ENCODE measurements at regions not wholly inside any gene's neighbourhood (a gene's known extent, or its start where the extent isn't known, plus 50 kb on each side); places are given as distances from the start of the nearest gene placed in this dataset.

DNA sequence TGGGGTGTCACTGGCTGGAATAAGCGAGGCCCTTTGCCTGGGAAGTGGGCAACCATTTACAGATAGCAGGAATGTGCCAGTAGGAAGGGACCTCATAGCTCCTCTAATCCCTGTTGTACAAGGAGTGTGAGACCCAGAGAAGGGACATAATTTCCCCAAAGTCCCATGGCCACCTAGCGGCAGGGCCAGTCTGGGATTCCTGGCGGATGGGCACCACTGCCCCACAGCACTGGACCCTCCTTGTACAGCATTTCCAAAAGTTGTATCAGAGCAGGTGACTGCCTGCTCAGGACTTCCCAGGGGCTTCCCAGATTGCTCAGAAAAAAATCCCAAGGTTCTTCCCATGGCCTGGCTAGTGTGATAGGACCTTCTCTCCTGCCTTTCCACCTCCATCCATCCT lies 185.8 kb downstream of the GLI2 start:
- no peak for DNase-seq

DNA sequence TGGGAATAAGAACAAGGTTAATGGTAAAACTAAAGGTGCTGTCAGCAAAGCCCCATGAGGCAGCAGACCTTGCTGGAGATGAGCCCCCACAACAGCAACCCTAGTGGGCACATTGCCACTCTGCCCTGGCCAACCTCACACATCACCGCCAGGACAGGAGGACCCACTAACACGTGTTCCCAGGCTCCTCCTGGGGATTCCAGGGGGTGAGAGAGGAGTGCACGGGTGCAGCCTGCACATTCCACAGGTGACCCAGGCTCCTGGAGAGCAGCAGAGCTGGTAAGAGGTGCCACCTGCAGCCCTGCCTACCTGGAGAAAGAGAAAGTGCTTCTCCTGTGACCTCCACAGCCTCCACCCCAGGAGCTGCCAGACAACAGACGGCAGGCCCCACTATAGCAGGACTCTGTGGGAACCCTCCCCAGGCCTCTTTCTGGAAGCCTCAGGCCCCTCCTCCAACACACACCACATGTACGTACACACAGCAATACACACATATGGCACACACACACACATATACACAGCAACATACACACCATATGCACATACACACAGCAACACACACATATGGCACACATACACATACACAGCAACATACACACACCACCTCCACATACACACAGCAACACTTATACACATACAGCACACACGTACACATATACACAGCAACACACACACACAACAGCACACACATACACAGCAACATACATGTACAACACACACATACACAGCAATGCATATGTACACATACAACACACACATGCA lies 187.1 kb downstream of the GLI2 start:
- DNase-seq, result no peak

DNA sequence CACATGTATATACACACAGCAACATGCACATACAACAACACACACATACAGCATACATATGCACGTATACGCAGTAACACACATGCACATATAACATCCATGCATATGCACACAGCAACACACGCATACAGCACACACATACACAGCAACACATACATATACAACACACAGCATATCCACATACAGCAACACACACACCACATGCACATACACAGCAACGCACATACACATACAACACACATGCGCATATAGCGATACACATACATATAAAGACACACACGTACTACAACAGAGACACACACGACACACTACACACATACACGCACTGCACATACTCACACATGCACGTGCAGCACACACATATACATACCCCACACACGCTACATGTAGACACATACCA lies 187.8 kb downstream of the GLI2 start:
- DNase-seq, result no peak

DNA sequence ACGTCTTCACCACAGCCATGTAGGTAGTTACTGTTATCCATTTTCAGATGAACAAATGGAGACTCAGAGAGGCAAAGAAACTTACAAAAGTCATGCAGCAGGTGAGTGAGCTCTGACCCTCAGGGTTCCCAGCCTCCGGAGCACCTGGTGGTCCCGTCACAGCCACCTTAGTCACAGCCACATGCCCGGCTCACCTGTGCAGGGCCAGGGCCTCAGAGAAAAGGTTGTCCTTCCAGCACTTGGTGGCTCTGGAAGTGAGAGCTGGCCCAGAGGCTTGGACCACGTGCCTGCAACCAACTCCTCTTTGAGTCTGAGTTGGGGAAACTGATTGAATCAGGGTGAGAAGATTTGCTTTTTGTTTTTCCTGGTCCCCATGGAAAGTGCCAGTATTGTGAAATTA lies 189.3 kb downstream of the GLI2 start:
- DNase-seq, result no peak

DNA sequence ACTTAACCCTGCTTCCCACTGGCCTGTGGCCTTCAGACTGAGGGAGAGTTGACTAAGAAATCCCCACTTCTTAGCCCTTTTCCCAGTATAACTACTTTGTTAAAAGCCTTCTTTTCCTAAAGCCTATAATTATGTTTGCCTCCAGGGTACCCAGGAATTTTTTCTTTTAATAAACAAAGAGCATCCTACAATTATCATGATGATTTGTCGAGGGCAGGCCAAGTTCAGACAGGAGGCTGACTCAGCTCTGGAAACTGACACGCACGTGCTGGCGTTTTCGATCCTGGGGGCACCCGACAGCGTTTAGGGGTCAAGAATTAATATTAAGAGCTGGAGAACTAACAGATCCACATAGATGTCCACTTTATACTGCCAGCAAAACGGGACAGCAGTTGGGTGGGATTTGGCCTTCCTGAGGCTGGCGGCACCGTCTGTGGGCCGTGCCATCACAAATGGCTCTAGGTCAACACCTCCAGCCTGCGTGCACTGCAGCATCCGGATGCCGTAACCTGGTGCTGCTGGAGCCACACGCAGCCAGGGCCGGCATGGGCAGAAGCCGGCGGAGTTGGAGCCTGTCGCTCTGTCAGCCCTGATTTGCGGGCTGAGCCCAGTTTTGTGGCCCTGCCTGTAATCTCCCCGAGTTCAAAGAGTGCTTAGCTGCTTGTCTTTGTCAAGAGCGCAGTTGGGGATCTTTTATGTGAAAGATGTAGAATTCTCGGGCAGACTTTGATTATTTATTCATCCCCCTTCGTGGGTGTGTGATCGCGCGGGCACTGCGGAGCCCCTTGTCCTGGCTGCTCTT lies 191.0 kb downstream of the GLI2 start:
- no peak for DNase-seq

DNA sequence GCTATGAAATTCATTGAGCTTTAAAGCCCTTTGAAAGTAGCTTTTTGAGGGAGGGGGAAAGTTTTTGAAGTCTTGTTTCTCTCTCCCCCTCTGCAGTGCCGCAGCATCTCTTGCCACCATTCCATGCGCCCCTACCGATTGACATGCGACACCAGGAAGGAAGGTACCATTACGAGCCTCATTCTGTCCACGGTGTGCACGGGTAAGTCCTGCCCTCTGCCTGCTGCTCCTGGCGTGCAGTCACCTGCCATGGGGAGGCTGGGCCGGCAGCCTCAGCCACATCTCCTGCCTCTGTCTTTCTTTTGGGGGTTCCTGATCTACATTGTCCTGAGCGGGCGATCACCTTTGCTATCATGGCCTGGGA lies 191.6 kb downstream of the GLI2 start:
- DNase-seq, result no peak

DNA sequence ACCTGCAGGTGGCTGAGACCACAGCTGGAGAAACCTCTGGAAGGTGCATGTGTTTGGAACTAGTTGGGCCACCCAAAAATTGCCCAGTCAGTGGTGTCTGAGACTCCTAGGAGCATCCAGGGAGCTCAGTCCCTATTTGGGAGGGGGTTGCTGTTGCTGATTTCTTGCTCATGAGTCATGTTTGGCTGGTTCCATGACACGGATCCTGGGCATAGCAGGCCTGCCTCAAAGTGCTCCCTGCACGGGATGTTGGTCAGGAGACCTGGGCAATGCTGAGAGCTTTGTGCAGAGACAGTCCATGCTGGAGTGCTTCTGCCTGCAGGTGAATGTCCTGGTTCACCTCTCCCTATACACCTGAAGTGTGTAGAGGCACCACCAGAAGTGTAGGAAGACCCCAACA lies 194.2 kb downstream of the GLI2 start:
- no peak for DNase-seq

DNA sequence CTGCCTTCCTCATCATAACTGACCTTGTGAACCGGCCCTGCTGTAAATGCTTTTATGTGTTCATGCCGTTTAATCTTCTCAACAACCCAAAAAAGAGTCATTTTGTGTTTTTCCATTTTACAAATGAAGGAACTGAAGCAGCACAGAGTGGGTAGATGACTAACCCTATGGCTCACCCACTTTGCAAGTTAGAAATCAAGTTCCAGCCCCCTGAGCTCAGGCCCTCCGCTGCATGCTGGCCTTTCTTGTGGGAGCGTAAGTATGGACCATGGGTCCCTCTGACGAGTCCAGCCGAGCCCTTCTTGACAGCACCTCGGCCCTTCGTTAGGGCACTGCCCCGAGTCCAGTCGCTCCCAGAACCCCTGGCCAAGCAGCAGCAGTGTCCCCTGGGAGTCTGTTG lies 194.6 kb downstream of the GLI2 start:
- DNase-seq, result no peak

DNA sequence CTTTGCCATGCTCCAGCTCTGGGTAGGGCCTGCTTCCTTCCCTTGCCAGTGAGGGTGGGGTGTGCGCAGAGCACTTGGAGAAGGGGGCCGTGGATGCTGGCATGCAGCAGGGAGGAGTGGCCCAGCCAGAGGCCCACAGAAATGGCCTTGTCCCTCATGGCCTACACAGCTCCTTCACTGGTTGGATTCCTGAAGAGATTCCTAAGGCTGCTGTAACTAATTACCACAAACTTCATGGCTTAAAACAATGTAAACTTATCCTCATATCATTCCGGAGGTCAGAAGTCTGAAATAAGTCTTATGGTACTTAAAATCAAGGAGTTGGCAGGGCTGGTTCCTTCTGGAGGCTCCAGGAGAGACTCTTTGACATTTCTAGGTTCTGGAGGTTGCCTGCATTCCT lies 195.2 kb downstream of the GLI2 start:
- no peak for DNase-seq

DNA sequence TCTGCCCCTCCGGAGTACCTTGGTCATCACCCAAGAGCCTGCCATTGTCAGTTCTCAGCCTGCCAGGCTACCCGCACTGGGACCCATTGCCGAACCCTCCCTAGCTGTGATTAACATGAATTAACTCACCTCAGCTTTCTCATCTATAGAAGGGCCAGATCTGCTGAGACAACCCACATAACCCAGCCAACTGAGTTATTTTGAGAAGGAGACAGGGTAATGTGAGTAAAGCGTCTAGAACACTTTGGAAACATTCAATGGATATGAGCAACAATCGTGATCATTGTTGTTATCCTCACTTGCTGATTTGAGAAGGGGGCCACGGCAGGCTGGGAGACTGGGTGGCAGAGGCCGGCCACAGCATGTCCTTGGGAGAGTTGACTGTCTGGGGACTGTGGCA lies 196.8 kb downstream of the GLI2 start:
- DNase-seq, result no peak

DNA sequence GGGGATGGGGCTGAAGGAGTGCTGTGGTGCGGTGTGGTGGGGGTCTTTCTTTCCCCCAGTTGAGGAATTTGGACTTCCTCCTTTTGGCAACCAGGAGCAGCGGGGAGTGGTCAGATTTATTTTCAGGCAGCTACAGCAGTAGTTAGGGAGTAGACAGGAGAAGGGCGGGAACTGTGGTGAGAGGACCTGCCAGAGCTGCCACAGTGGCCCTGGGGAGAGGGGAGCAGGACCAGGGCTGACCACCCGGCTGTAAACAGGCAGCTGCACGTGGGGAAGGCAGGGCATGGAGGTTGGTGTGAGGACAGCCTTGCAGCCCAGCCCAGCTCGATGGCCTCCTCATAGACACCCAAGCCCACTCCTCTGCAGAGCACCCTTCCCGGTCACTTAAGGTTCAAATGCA lies 197.2 kb downstream of the GLI2 start:
- no peak for DNase-seq

DNA sequence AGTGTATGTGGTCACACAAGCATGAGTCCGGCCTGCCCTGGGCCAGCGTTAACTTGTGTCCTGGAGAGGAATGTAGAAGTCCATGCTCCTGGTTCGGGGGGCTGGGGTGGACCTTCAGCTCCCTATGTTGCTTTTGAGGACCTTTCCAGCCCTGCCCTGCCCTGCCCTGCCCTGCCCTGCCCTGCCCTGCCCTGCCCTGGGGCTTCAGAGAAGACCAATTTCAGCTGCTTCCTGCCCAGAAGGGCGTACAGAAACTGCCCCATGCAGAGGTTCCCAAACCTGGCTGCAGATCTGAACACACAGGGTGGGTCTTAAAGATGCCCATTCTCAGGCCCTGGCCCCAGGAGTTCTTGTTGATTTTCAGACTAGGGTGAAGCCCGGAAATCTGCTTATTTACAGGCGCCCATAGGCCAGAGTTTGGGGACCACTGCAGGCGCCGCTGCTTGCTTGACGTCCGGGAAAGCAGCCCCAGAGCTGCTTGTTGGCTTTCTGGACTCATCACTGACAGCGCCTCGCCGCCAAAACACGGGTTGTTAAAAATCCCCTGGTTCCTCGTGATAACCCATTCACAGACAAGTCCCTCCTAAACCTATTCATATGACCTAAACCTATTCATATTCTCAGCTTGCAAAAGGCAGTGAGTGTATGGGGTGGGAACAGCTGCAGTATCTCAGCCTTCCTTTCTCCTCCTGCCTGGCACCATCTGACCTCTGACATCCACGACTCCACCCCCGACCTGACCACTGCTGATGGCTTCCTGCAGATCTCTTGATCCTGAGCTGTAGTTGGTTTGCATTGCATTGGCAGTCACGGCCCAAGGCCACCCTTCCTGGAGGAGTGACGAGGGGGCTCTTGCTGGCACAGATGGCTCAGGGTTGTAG lies 198.3 kb downstream of the GLI2 start:
- DNase-seq, result no peak

DNA sequence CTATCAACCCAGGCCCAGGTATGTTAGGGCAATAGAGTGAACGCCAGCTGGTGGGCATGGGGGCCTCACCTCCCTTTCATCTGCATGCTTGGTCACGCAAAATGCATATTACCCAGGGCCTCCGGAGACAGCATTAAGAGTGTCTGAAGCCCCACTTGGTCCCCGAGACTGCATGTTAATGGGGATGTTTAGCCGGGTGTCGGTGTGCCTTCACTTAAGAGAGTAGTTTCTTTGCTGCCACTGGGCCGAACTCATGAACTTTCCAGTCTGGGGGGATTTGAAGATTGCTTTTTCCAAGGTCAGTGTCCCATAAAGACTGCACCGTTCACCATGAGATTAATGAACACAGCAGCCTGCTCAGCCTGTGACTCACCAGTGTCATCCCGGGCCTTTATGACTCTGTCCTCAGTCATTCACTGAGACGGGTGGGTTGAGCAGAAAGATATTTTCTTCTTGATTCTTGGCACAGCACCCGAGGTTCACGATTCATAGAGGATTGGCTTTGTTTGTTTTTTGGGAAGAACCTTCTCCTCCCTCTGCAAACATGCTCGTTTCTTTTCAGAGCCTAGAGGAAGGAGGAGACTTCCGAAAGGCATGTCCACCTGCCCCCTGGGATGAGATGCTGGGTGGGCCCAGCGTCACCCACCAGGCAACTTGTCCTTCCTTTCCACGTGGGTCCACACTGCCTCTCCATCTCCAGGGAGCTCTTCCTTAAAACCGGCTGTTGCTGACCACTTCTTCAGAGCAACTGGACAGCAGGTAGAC lies 199.1 kb downstream of the GLI2 start:
- no peak for DNase-seq

DNA sequence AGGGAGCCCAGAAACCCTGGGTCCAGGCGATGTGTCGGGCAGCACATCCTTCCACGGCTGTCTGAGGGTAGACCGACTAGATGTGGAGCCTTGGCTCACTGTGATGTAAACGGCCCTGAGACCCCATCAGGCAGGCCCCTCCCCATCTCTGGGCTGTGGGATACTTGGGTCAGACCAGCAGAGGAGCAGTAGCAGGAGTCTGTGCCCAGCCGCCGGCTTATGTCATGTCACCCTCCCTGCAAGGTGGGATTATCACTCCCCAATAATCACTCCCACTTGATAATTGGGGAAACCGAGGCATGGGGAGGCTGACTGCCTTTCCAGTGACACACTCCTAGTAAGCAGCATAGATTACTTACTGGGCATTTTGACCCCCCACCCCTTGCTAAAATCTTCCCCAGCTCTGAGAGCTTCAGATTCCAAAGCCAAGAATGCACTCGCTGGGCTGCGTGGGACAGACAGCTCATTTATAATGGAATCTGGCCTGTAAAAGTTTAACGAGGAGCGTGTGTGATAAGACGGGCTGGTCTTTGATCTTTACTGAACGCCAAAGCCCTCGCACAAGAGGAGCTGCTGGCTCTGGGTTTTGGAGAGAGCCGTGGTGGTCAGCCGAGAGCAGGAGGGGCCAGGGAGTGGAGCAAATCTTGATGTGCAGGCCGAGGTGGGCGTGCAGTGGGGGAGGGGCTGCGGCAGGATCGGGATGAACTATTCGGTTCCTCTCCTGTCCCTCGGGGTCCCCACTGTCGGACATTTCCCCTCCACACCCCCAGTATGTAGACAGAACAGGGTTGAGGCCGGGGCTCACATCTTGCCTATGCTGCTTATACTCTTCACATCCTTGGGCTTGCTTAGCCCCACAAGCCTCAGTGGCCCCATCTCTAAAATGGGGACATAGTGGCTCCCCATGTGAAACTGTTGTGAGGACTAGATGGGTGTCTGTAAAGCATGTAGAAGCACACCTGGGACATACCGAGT lies 200.0 kb downstream of the GLI2 start:
- DNase-seq, result no peak

DNA sequence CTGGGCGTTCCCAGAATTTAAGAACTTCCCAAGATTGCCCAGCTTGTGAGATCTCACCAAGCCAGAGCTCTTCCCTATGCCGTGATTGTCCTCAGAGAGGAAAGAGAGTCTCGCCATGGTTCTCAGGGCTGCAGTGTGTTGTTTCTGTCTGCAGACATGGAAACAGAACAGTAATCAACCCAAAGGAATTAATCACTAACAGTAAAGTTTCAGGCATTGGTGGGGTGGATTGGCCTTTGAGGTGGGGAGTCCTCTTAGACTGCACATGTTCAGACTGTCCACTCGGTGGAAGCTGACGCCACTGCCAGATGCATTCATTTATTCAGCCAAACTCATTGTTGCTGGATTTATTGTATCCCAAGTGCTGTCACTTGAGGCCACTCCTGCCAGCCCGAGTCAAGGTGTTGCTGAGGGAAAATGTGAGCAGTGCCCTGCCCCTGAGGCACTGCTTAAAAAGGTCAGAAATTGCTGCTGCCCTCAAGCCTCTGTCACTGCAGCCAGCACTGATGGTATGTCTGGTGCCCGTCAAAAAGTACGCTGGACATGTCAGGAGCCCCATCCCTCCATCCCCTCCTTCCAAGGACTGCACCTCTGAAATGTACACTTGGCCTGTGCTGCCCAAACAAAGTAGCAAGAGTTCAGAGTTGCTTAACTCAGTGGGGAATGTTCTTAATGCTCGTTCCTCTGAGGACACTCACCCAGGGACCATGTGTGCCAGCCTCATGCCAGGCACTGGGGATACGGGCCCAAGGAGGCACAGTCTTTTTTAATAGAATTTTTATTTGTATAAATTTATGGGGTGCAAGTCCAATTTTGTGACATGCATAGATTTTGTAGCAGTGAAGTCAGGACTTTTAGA lies 201.0 kb downstream of the GLI2 start:
- DNase-seq, result no peak

DNA sequence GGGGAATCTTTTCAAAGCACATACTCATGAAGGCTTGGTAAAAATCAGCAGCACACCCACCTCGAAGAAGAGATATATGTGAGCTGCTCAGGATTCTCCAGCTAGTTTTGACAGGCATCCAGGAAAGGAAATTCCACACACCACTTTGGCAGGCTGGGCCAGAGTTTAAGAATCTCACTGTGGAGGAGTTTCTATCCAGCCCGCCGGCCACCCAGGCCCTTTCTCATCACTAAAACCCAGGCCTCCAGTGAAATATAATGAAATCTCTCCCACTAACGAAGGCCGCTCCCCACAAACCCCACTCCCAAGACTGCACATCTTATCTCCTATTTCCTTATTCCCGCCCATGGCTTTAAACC lies 202.0 kb downstream of the GLI2 start:
- no peak for DNase-seq

DNA sequence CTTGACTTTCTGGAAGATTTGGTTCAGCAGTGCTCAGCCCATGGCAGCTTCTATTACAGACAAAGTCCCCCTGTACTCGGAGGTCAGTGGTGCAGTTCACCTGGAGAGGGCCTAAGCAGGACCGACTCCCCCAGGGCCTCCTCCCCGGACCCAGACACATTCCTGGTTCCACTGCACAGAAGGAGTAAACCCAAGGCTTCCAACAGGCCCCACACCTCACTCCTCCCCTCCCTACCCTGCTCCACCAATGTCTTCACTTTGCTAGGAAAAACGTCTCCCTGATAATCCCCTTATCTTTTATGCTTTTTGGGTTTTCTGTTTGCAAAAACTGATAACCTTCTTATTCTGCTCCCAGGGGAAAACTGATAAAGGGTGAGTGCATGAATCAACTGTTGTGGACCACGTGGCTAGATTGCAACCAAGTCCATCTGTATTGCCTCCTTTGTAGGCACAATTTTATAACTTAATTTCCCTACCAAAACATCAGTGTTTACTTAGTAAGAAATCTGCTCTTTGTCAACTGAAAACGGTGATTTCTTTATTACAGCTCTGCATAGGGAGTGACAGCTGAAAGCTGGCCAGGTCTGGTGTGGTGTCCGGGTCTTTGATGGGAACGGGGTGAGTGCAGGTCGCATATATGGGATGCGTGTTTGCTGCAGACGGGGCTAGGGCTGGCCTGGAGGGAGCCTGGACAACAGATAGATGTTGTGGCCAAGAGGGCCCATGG lies 202.5 kb downstream of the GLI2 start:
- DNase-seq, result no peak

DNA sequence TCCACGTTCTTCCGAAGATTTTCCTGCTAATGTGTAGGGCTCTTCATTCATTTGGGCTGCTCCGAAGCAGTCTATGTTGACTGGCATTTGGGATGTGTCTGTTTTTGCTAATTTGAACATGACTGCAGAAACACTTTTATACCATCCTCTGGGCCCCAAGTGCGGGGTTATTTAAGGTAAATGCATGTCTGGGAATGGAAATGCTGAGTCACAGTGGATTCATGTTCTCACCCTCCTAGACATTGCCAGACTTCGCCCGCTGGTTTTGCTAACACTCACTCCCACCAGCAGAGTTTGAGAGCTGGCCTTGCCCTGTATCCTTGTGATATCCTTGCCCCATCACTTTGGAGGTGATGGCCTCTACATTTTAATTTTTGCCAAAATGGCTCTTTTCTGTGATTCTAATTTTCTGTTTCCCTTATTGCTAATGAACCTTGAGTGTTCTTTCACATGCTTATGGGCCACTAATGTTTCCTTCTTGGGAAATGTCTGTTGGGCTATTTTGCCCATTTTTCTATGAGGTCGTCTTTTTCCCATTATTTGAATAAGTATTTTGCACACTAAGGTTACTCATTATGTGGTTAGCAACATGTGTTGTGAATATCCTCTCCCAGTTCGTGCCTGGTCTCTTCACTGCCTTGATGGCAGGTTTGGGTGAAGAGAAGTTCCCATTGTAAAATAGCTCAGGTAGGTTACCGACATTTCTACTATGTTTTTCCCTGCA lies 204.1 kb downstream of the GLI2 start:
- peak; percentile 9 for DNase-seq

DNA sequence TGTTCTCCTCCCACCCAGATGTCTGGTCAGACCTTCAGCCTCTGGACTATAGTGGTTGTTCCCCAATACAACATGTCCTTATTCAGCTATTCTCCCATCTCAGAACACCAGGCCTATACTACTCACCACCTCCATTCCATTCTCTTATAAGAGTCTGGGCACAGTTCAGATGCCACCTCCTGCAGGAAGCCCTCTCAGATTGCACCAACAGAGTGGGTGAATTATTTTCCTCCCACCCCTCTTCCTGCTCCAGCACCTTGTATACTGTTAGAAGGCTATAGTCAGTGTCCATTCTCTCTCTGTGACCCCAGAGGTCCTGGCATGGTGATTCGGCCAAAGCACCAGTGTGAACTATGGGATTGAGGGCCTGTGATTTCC lies 204.6 kb downstream of the GLI2 start:
- no peak for DNase-seq
